Endothelial cell of umbilical vein (primary cell): ENCODE measurements at regions not wholly inside any gene's neighbourhood (a gene's known extent, or its start where the extent isn't known, plus 50 kb on each side); places are given as distances from the start of the nearest gene placed in this dataset.

Experiments used
- BruUV-seq: library from RNA; stranded (reverse); fragments of 400-500 nt; replicated peaks from 2 replicates; lab custom pipeline; 2021; lab: Mats Ljungman, UMichigan
- CTCF ChIA-PET: fragments of 300-600, 350-600 bp; sonication (Branson Sonifier 250); formaldehyde crosslinking; loops from one replicate; lab custom pipeline; 2021; ENCODE audit warnings: antibody characterized with exemption, inconsistent platforms; lab: Charles Lee
- POLR2A ChIA-PET: fragments of 300-600, 350-600 bp; sonication (Branson Sonifier 250); formaldehyde crosslinking; loops from one replicate; lab custom pipeline; 2021; ENCODE audit warnings: antibody characterized with exemption, inconsistent platforms; lab: Charles Lee
- DNase-seq: peaks from one replicate; pipeline ENCODE4 v3.0.0-alpha.2; 2011; ENCODE audit warnings: low read depth, low spot score
- FAIRE-seq: peaks from 2 replicates; lab custom pipeline; 2011; peaks lifted over from hg19 to GRCh38; lab: Jason Lieb, UNC
- H2AFZ ChIP-seq: 2 replicates; pipeline ENCODE4 v1.6.0; 2012; ENCODE audit warnings: low read depth, low read length, control low read depth, inconsistent platforms
- H3K27ac ChIP-seq: 2 replicates; pipeline ENCODE4 v1.5.1; 2011; ENCODE audit warnings: low read depth, mild to moderate bottlenecking, control low read depth, low read length, moderate library complexity; ENCODE audit not compliant: insufficient read depth
- H3K27me3 ChIP-seq, 2 experiments: 2 replicates each; pipeline versions ENCODE4 v1.6.0 to v1.6.1; 2011; ENCODE audit warnings: low read length in 2 of 2, mixed read lengths in 1 of 2; ENCODE audit not compliant: control insufficient read depth in 2 of 2, insufficient read depth in 2 of 2
- H3K36me3 ChIP-seq, 2 experiments: 2 replicates in 1 of 2; 3 replicates in 1 of 2; pipeline ENCODE4 v1.5.1; 2011; ENCODE audit warnings: low read length in 2 of 2, mild to moderate bottlenecking in 1 of 2, moderate library complexity in 1 of 2; ENCODE audit not compliant: control insufficient read depth in 2 of 2, insufficient read depth in 2 of 2; ENCODE audit errors: extremely low read depth in 1 of 2
- H3K4me1 ChIP-seq: 3 replicates; pipeline ENCODE4 v1.5.1; 2011; ENCODE audit warnings: mild to moderate bottlenecking, low read length; ENCODE audit not compliant: control insufficient read depth, insufficient read depth; ENCODE audit errors: extremely low read depth
- H3K4me2 ChIP-seq: 2 replicates; pipeline ENCODE4 v1.6.1; 2011; ENCODE audit warnings: low read length, control low read depth, mixed read lengths; ENCODE audit not compliant: insufficient read depth
- H3K4me3 ChIP-seq, 3 experiments: fragments of 200-600 bp in 1 of 3; sonication (generic), shearing (Covaris generic) in 1 of 3; replicated peaks in 1 of 3; 2 replicates each; pipeline ENCODE4 v1.5.1; 2011 to 2016; ENCODE audit warnings: control low read depth in 3 of 3, low read length in 3 of 3, mild to moderate bottlenecking in 2 of 3, inconsistent platforms in 1 of 3, low read depth in 1 of 3, moderate library complexity in 1 of 3; ENCODE audit not compliant: insufficient read depth in 1 of 3
- H3K79me2 ChIP-seq: 2 replicates; pipeline ENCODE4 v1.6.0; 2012; ENCODE audit warnings: low read length, inconsistent platforms; ENCODE audit not compliant: control insufficient read depth, insufficient read depth
- H3K9ac ChIP-seq: replicated peaks from 2 replicates; pipeline ENCODE3; 2011; ENCODE audit warnings: low read length, control low read depth; ENCODE audit not compliant: insufficient read depth; ENCODE audit errors: extremely low read depth
- H3K9me1 ChIP-seq: replicated peaks from 3 replicates; pipeline ENCODE4 v1.6.0; 2011; ENCODE audit warnings: mild to moderate bottlenecking, low read length; ENCODE audit not compliant: control insufficient read depth, insufficient read depth; ENCODE audit errors: extremely low read depth
- H3K9me3 ChIP-seq: replicated peaks from 2 replicates; pipeline ENCODE4 v1.5.1; 2012; ENCODE audit warnings: low read length, inconsistent platforms; ENCODE audit not compliant: control insufficient read depth, insufficient read depth
- H4K20me1 ChIP-seq: replicated peaks from 2 replicates; pipeline ENCODE3; 2011; ENCODE audit warnings: mild to moderate bottlenecking, low read length; ENCODE audit not compliant: control insufficient read depth, insufficient read depth; ENCODE audit errors: extremely low read depth
- EZH2 ChIP-seq: IDR thresholded peaks from 2 replicates; pipeline ENCODE4 v1.6.1; 2012; ENCODE audit warnings: borderline replicate concordance, low read depth, mild to moderate bottlenecking, moderate library complexity, low read length, inconsistent platforms; ENCODE audit not compliant: severe bottlenecking
- FOS ChIP-seq: IDR thresholded peaks from 2 replicates; pipeline ENCODE4 v1.6.1; 2011; ENCODE audit warnings: mild to moderate bottlenecking, low read length, moderate library complexity, borderline replicate concordance; ENCODE audit not compliant: insufficient read depth
- GATA2 ChIP-seq: IDR thresholded peaks from 2 replicates; pipeline ENCODE4 v1.7.0; 2011; ENCODE audit warnings: low read depth, mild to moderate bottlenecking, moderate library complexity, mixed read lengths, low read length; ENCODE audit not compliant: insufficient read length, insufficient read depth
- JUN ChIP-seq: IDR thresholded peaks from 2 replicates; pipeline ENCODE4 v1.6.1; 2011; ENCODE audit warnings: borderline replicate concordance, low read depth; ENCODE audit not compliant: insufficient read length, insufficient read depth
- MAX ChIP-seq: IDR thresholded peaks from 2 replicates; pipeline ENCODE4 v1.6.1; 2011; ENCODE audit not compliant: insufficient read depth, insufficient read length
- MYC ChIP-seq: IDR thresholded peaks from one replicate; pipeline ENCODE4 v1.6.1; 2011; ENCODE audit warnings: mild to moderate bottlenecking, low read depth, low read length
- POLR2A ChIP-seq: IDR thresholded peaks from 2 replicates; pipeline ENCODE4 v1.6.1; 2012; ENCODE audit warnings: low read depth, mild to moderate bottlenecking, control low read depth, low read length
- POLR2AphosphoS5 ChIP-seq: IDR thresholded peaks from 2 replicates; pipeline ENCODE4 v1.6.1; 2012; ENCODE audit warnings: low read depth, mild to moderate bottlenecking, control low read depth, low read length, moderate library complexity; ENCODE audit not compliant: insufficient read depth
- dilution Hi-C: fragments of 300-500 bp; cut with MboI; formaldehyde crosslinking; loops from one replicate; pipeline ENCODE4 v1.15.0; 2019; ENCODE audit warnings: low sequenced_read_pairs; ENCODE audit not compliant: extremely low pct_ligation_motif_present
- intact Hi-C: fragments of 100-400 bp; cut with micrococcal nuclease; formaldehyde crosslinking; loops from one replicate; pipeline ENCODE4 v1.10.0; 2022
- TF ChIP-seq, protein P1 (sequence below), 2 donors: IDR thresholded peaks; 1 replicate in 1 of 2; 2 replicates in 1 of 2; pipeline ENCODE4 v1.5.1; 2011; ENCODE audit warnings: low read length in 2 of 2, mild to moderate bottlenecking in 2 of 2, moderate library complexity in 2 of 2, control low read depth in 1 of 2, inconsistent platforms in 1 of 2, low read depth in 1 of 2; ENCODE audit not compliant: insufficient read depth in 1 of 2; ENCODE audit errors: extremely low read depth in 1 of 2

DNA sequence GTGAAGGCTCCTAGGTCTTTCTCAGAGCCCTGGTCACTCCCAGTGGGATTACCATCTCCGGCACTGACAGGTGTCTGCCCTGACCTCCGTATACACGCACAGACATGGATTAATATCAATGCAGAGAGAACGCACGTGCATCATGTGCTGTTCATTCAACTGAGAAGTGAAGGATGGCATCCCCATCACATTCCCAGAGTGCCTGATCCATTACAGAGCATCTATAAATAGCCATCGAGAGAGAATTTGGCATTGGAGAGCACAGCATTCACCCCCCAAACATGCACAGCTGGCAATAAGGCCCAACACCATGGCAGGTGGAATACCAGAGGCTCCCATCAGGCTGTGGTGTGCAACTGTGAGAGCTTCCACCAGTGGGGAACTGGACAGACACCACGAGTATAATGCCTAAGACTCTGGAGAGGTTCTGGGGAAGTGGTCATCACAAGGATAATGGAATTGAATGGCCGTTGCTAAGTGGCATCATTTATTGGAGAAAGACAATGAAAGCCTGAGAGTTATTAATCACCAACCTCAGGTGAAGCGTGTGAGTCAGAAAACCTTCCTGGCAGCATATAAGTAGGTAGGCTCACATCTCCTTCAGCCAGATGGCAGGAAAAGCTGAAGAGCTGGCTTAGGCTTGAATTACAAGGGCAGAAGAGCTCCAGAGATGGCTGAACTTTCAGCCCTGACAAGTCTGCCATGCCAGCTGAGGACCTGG, 244.5 kb upstream of the ID2 start:
- TF ChIP-seq, protein P1, sequence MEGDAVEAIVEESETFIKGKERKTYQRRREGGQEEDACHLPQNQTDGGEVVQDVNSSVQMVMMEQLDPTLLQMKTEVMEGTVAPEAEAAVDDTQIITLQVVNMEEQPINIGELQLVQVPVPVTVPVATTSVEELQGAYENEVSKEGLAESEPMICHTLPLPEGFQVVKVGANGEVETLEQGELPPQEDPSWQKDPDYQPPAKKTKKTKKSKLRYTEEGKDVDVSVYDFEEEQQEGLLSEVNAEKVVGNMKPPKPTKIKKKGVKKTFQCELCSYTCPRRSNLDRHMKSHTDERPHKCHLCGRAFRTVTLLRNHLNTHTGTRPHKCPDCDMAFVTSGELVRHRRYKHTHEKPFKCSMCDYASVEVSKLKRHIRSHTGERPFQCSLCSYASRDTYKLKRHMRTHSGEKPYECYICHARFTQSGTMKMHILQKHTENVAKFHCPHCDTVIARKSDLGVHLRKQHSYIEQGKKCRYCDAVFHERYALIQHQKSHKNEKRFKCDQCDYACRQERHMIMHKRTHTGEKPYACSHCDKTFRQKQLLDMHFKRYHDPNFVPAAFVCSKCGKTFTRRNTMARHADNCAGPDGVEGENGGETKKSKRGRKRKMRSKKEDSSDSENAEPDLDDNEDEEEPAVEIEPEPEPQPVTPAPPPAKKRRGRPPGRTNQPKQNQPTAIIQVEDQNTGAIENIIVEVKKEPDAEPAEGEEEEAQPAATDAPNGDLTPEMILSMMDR (IDR thresholded peaks at IDR 0.05; ENCODE audit: extremely low read depth in 1 of 2, insufficient read depth in 1 of 2, low read depth in 1 of 2, low read length in 2 of 2), result no peak
- TF ChIP-seq MYC, result no peak
- POLR2A ChIA-PET, result no interaction called here
- dilution Hi-C loops, result no loop called here

DNA sequence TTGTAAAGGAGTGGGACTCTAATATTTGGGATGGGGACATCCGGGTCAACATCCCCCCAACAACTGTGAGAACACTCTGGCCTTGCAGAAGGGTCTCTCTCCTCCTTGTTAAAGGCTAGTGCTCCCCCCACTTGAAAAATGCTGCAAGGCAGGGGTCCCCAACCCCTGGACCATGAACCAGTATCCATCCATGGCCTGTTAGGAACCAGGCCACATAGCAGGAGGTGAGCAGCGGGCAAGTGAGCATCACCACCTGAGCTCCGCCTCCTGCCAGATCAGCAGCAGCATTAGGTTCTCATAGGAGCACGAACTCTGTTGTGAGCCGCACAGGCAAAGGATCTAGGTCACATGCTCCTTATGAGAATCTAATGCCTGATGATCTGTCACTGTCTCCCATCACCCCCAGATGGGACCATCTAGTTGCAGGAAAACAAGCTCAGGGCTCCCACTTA, 243.9 kb upstream of the ID2 start:
- intact Hi-C loops (no loop called here), dilution Hi-C loops (no loop called here)
- no peak overlapping the region for H3K4me2 ChIP-seq
- H3K9me1 ChIP-seq, result no peaks in the 10 kb centered on the region
- BruUV-seq, result no TSS peak
- peaks cover 3% of the 10 kb centered on the region for H3K9me3 ChIP-seq
- no peak overlapping the region for H3K9ac ChIP-seq
- H3K4me3 ChIP-seq, result no peak overlapping the region
- H3K27ac ChIP-seq, result no peak overlapping the region
- no peaks in the 10 kb centered on the region for H3K27me3 ChIP-seq
- CTCF ChIA-PET, result no interaction called here
- no peak overlapping the region for H2AFZ ChIP-seq
- H3K79me2 ChIP-seq, result no peaks in the 10 kb centered on the region
- POLR2A ChIA-PET, result no interaction called here
- DNase-seq (no peak), FAIRE-seq (no peak)
- no peaks in the 10 kb centered on the region for H3K4me1 ChIP-seq
- no peak for TF ChIP-seq POLR2A
- no peak for TF ChIP-seq GATA2
- no peak for TF ChIP-seq MYC
- TF ChIP-seq FOS, result no peak
- no peak for TF ChIP-seq POLR2AphosphoS5
- no peak for TF ChIP-seq MAX
- TF ChIP-seq JUN, result no peak
- no peak for TF ChIP-seq EZH2
- TF ChIP-seq, protein P1 (IDR thresholded peaks at IDR 0.05; ENCODE audit: extremely low read depth in 1 of 2, insufficient read depth in 1 of 2, low read depth in 1 of 2, low read length in 2 of 2), result no peak
- no peaks in the 10 kb centered on the region for H3K36me3 ChIP-seq
- H4K20me1 ChIP-seq, result no peaks in the 10 kb centered on the region

More for the DNA sequence above, 244.5 kb upstream of the ID2 start:
- no peak overlapping the region for H3K9ac ChIP-seq
- DNase-seq (no peak), FAIRE-seq (no peak)
- H3K4me3 ChIP-seq, result no peak overlapping the region
- no peaks in the 10 kb centered on the region for H3K9me1 ChIP-seq
- H3K27ac ChIP-seq, result no peak overlapping the region
- H3K4me1 ChIP-seq, result no peaks in the 10 kb centered on the region
- H3K79me2 ChIP-seq, result no peaks in the 10 kb centered on the region
- CTCF ChIA-PET, result no interaction called here
- intact Hi-C loops, result no loop called here
- H3K4me2 ChIP-seq, result no peak overlapping the region
- no peaks in the 10 kb centered on the region for H4K20me1 ChIP-seq
- H3K9me3 ChIP-seq, result peaks cover 3% of the 10 kb centered on the region
- no TSS peak for BruUV-seq
- H2AFZ ChIP-seq, result no peak overlapping the region
- no peaks in the 10 kb centered on the region for H3K36me3 ChIP-seq
- H3K27me3 ChIP-seq, result no peaks in the 10 kb centered on the region
